ENCODE measurements at regions not wholly inside any gene's neighbourhood (a gene's known extent, or its start where the extent isn't known, plus 50 kb on each side); places are given as distances from the start of the nearest gene placed in this dataset.

DNA sequence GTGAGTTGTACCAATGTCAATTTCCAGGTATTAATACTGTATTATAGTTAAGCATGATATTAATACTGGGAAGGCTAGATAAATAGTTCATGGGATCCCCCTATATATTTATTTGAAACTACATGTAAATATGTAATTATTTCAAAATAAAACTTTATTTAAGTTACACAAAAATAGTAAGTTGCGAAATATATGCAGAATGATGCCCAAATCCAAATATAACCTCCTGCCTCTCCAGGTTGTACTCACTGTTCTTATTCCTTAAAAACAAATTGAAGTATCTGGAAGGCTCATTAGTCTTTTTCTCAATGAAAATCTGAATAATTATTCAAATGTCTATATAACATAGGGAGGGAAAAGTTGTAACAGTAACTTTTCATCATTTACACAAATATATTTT lies 161.9 kb upstream of the DEFB112 start:
- Histone ChIP-seq H3K4me3 (no peak overlapping the region), H3K27ac (no peak overlapping the region), H3K27me3 (replicated peaks; ENCODE audit: insufficient read depth) (no peaks in the 10 kb centered on the region), H3K4me1 (replicated peaks) (no peaks in the 10 kb centered on the region), H3K9me3 (no peaks in the 10 kb centered on the region), H3K36me3 (no peaks in the 10 kb centered on the region)
- no peak for TF ChIP-seq POLR2AphosphoS5 (IDR thresholded peaks at IDR 0.05)
- no peak for TF ChIP-seq POLR2A (IDR thresholded peaks at IDR 0.05)
- TF ChIP-seq, protein P1, sequence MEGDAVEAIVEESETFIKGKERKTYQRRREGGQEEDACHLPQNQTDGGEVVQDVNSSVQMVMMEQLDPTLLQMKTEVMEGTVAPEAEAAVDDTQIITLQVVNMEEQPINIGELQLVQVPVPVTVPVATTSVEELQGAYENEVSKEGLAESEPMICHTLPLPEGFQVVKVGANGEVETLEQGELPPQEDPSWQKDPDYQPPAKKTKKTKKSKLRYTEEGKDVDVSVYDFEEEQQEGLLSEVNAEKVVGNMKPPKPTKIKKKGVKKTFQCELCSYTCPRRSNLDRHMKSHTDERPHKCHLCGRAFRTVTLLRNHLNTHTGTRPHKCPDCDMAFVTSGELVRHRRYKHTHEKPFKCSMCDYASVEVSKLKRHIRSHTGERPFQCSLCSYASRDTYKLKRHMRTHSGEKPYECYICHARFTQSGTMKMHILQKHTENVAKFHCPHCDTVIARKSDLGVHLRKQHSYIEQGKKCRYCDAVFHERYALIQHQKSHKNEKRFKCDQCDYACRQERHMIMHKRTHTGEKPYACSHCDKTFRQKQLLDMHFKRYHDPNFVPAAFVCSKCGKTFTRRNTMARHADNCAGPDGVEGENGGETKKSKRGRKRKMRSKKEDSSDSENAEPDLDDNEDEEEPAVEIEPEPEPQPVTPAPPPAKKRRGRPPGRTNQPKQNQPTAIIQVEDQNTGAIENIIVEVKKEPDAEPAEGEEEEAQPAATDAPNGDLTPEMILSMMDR (IDR thresholded peaks at IDR 0.05): no peak
- no peak for DNase-seq (ENCODE audit: low spot score)
- WGBS: 96% methylated on average over 1 of the region's 1 CpG
- intact Hi-C loops (cut with DNase I): no loop called here

DNA sequence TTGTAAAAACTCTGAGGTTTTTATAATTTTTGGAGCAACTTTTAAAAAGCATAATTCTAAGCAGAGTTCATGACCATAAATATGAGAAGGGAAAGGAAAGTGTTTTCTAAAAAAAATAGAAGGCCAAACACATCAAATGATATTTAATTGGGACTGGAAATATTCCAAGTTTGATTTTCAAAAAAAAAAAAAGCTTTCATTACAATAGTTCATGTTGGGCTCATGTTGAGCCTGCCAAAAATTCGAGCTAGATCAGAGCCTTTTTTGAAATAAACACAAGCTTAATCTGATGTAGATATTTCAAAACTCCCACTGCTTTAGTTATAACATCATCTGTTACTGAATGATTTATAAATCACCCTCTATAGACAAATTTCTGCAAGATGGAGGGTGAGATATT lies 163.4 kb upstream of the DEFB112 start:
- Histone ChIP-seq H3K27ac (no peak overlapping the region), H3K9me3 (no peaks in the 10 kb centered on the region), H3K4me3 (no peak overlapping the region), H3K27me3 (replicated peaks; ENCODE audit: insufficient read depth) (no peaks in the 10 kb centered on the region), H3K36me3 (no peaks in the 10 kb centered on the region), H3K4me1 (replicated peaks) (no peaks in the 10 kb centered on the region)
- intact Hi-C loops (cut with DNase I): no loop called here
- 4% methylated on average over 1 of the region's 1 CpG for WGBS
- TF ChIP-seq POLR2A (IDR thresholded peaks at IDR 0.05) (no peak), POLR2AphosphoS5 (IDR thresholded peaks at IDR 0.05) (no peak)
- TF ChIP-seq, protein P1 (IDR thresholded peaks at IDR 0.05): no peak
- no peak for DNase-seq (ENCODE audit: low spot score)

DNA sequence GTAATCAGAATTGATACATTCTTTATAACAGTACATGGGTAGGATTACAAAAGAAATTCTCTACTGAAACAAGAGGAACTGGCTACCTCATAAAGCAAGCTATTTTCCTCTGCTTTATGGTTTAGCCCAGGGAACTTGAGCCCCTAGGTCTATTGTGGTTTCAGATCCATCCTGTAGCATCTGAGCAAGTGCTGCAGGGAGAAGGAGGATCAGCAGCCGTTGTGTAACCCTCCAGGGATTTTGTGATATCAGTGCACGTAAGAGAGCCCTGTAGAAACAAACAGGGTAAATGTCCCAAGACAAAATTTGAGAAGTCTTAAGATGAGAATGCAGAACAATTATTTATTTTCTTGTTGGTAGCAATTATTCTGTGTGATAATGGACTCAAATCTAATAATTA lies 165.2 kb upstream of the DEFB112 start:
- intact Hi-C loops (cut with DNase I): no loop called here
- H3K27me3 ChIP-seq (replicated peaks; ENCODE audit: insufficient read depth): no peaks in the 10 kb centered on the region
- TF ChIP-seq, protein P1 (IDR thresholded peaks at IDR 0.05): no peak
- TF ChIP-seq POLR2A (IDR thresholded peaks at IDR 0.05): no peak
- no peak for TF ChIP-seq POLR2AphosphoS5 (IDR thresholded peaks at IDR 0.05)
- no peaks in the 10 kb centered on the region for H3K36me3 ChIP-seq
- H3K4me3 ChIP-seq: no peak overlapping the region
- H3K27ac ChIP-seq: no peak overlapping the region
- WGBS: 63% methylated on average over 2 of the region's 2 CpGs
- no peak for DNase-seq (ENCODE audit: low spot score)
- no peaks in the 10 kb centered on the region for H3K4me1 ChIP-seq (replicated peaks)
- no peaks in the 10 kb centered on the region for H3K9me3 ChIP-seq

DNA sequence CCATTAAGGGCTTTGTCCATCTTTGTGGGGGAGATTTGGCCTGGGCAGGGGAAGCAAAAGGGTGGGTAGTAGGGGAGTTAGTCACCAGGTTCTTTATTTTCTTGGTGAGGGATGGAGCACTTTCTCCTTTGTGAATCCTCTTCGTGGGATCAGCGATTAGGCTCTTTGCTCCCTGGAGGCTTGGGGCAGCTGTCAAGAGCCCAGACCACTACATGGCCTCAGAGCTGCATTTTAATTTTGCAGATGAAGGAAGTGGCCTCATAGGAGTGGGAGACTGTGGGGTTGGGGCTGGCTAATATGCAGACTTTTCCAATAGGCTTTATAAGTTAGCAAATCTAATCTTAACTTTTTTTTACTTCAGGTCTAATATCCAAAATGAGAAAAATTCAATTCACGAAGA lies 168.1 kb upstream of the DEFB112 start:
- intact Hi-C loops (cut with DNase I): no loop called here
- no peak overlapping the region for H3K4me3 ChIP-seq
- TF ChIP-seq POLR2A (IDR thresholded peaks at IDR 0.05) (no peak), POLR2AphosphoS5 (IDR thresholded peaks at IDR 0.05) (no peak)
- TF ChIP-seq, protein P1 (IDR thresholded peaks at IDR 0.05): no peak

DNA sequence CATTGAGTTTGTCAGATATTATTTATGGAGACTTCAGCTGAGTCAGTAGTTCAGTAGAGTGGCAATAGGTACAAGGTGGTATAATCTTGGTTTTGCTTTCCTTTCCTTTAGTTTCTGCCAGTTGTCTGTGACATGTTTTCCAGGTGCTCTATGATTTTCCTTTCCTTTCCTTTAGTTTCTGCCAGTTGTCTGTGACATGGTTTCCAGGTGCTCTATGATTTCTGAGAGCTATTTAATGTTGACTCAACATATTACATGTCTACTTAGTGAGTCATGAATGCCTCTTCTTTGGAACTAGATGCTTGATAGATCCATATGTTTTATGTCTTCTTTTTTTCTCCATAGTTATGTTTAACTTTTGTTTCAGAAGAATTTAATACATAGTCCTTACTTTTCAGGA lies 186.4 kb upstream of the DEFB112 start:
- Histone ChIP-seq H3K27me3 (replicated peaks; ENCODE audit: insufficient read depth) (no peaks in the 10 kb centered on the region), H3K27ac (no peak overlapping the region), H3K4me3 (no peak overlapping the region), H3K4me1 (replicated peaks) (no peaks in the 10 kb centered on the region), H3K9me3 (no peaks in the 10 kb centered on the region), H3K36me3 (no peaks in the 10 kb centered on the region)
- TF ChIP-seq, protein P1 (IDR thresholded peaks at IDR 0.05): no peak
- no peak for TF ChIP-seq POLR2AphosphoS5 (IDR thresholded peaks at IDR 0.05)
- TF ChIP-seq POLR2A (IDR thresholded peaks at IDR 0.05): no peak
- no peak for DNase-seq (ENCODE audit: low spot score)
- intact Hi-C loops (cut with DNase I): no loop called here

More for the DNA sequence above, 168.1 kb upstream of the DEFB112 start:
- Histone ChIP-seq H3K27me3 (replicated peaks; ENCODE audit: insufficient read depth) (no peaks in the 10 kb centered on the region), H3K36me3 (no peaks in the 10 kb centered on the region), H3K4me1 (replicated peaks) (no peaks in the 10 kb centered on the region), H3K9me3 (no peaks in the 10 kb centered on the region), H3K27ac (no peak overlapping the region)
- 67% methylated on average over 3 of the region's 3 CpGs for WGBS
- DNase-seq (ENCODE audit: low spot score): no peak
